Natural killer cell treated with Interleukin-12 subunit alpha and Interleukin-12 subunit beta and Interleukin-15 and Interleukin-18, amount 100 ng/mL, for 72 hours (primary cell): ENCODE measurements at regions not wholly inside any gene's neighbourhood (a gene's known extent, or its start where the extent isn't known, plus 50 kb on each side); places are given as distances from the start of the nearest gene placed in this dataset.

Source experiments
- ATAC-seq, 2 donors: fragments of 150-1000 bp; cut with Tn5 transposase in 1 of 2; sonication (Bioruptor Pico), chemical (Tn5 transposase) in 1 of 2; 2 replicates each; pipeline ENCODE4 v1.10.0; 2021
- DNase-seq: peaks from one replicate; pipeline ENCODE4 v3.0.0; 2022; ENCODE audit warnings: low spot score
- H3K27ac Mint-ChIP-seq, 2 donors: 1 replicate in 1 of 2; 2 replicates in 1 of 2; pipeline ENCODE4 v1.8.0; 2022; ENCODE audit warnings: mixed read lengths in 2 of 2, mild to moderate bottlenecking in 1 of 2, moderate library complexity in 1 of 2
- H3K27me3 Mint-ChIP-seq, 2 donors: 1 replicate in 1 of 2; 2 replicates in 1 of 2; pipeline ENCODE4 v1.8.0; 2022; ENCODE audit warnings: mixed read lengths in 2 of 2
- H3K36me3 Mint-ChIP-seq: one replicate; pipeline ENCODE4 v1.8.0; 2022; ENCODE audit warnings: mixed read lengths
- H3K4me1 Mint-ChIP-seq, 2 donors: 1 replicate in 1 of 2; 2 replicates in 1 of 2; pipeline ENCODE4 v1.8.0; 2022; ENCODE audit warnings: low read depth in 2 of 2, mixed read lengths in 2 of 2, mild to moderate bottlenecking in 1 of 2
- H3K4me3 Mint-ChIP-seq: one replicate; pipeline ENCODE4 v1.8.0; 2022; ENCODE audit warnings: mixed read lengths
- H3K9me3 Mint-ChIP-seq: 2 replicates; pipeline ENCODE4 v1.8.0; 2022; ENCODE audit warnings: mixed read lengths

- no peaks in the 10 kb centered on the region for H3K4me1 Mint-ChIP-seq
- no peak overlapping the region for H3K27ac Mint-ChIP-seq
- H3K27me3 Mint-ChIP-seq, result no peaks in the 10 kb centered on the region
Measured at GRCh38 chr2:163341426-163341825, 394.4 kb downstream of the FIGN start.

GRCh38 chr2:163338270-163338669 is 397.5 kb downstream of the FIGN start:
- Mint-ChIP-seq H3K27ac (no peak overlapping the region), H3K4me1 (no peaks in the 10 kb centered on the region), H3K4me3 (no peak overlapping the region), H3K27me3 (no peaks in the 10 kb centered on the region), H3K36me3 (no peaks in the 10 kb centered on the region), H3K9me3 (peaks cover 9% of the 10 kb centered on the region)
- DNase-seq, result no peak
- ATAC-seq, result no peak

More at GRCh38 chr2:163341426-163341825, 394.4 kb downstream of the FIGN start:
- H3K9me3 Mint-ChIP-seq, result peaks cover 6% of the 10 kb centered on the region
- no peak overlapping the region for H3K4me3 Mint-ChIP-seq
- ATAC-seq (no peak), DNase-seq (no peak)
- no peaks in the 10 kb centered on the region for H3K36me3 Mint-ChIP-seq

GRCh38 chr2:163324677-163325076 is 411.1 kb downstream of the FIGN start:
- Mint-ChIP-seq H3K4me3 (no peak overlapping the region), H3K9me3 (no peaks in the 10 kb centered on the region), H3K27ac (no peak overlapping the region), H3K36me3 (no peaks in the 10 kb centered on the region), H3K4me1 (no peaks in the 10 kb centered on the region), H3K27me3 (no peaks in the 10 kb centered on the region)
- ATAC-seq, result no peak
- DNase-seq, result no peak

- Mint-ChIP-seq H3K4me3 (no peak overlapping the region), H3K27me3 (no peaks in the 10 kb centered on the region), H3K9me3 (peaks cover 13% of the 10 kb centered on the region), H3K27ac (no peak overlapping the region), H3K4me1 (no peaks in the 10 kb centered on the region), H3K36me3 (no peaks in the 10 kb centered on the region)
- DNase-seq (no peak), ATAC-seq (no peak)
Measured at GRCh38 chr2:163319006-163319405, 416.8 kb downstream of the FIGN start.

GRCh38 chr2:163314712-163315111 is 421.1 kb downstream of the FIGN start:
- Mint-ChIP-seq H3K4me3 (no peak overlapping the region), H3K9me3 (peaks cover 16% of the 10 kb centered on the region), H3K27me3 (no peaks in the 10 kb centered on the region)

GRCh38 chr2:163312713-163313112 is 423.1 kb downstream of the FIGN start:
- H3K4me1 Mint-ChIP-seq, result no peaks in the 10 kb centered on the region
- no peaks in the 10 kb centered on the region for H3K27me3 Mint-ChIP-seq
- no peak for ATAC-seq
- DNase-seq, result no peak
- no peaks in the 10 kb centered on the region for H3K36me3 Mint-ChIP-seq
- H3K27ac Mint-ChIP-seq, result no peak overlapping the region
- no peak overlapping the region for H3K4me3 Mint-ChIP-seq
- peaks cover 10% of the 10 kb centered on the region for H3K9me3 Mint-ChIP-seq

More at GRCh38 chr2:163314712-163315111, 421.1 kb downstream of the FIGN start:
- no peak for ATAC-seq
- no peaks in the 10 kb centered on the region for H3K36me3 Mint-ChIP-seq
- H3K27ac Mint-ChIP-seq, result no peak overlapping the region
- no peak for DNase-seq
- no peaks in the 10 kb centered on the region for H3K4me1 Mint-ChIP-seq

- no peak for ATAC-seq
- H3K4me1 Mint-ChIP-seq, result no peaks in the 10 kb centered on the region
- no peak overlapping the region for H3K27ac Mint-ChIP-seq
- DNase-seq, result no peak
- peaks cover 21% of the 10 kb centered on the region for H3K9me3 Mint-ChIP-seq
- no peak overlapping the region for H3K4me3 Mint-ChIP-seq
- no peaks in the 10 kb centered on the region for H3K27me3 Mint-ChIP-seq
- H3K36me3 Mint-ChIP-seq, result no peaks in the 10 kb centered on the region
Measured at GRCh38 chr2:163306647-163307046, 429.2 kb downstream of the FIGN start.

GRCh38 chr2:163302141-163302540 is 433.7 kb downstream of the FIGN start:
- Mint-ChIP-seq H3K4me3 (no peak overlapping the region), H3K27me3 (no peaks in the 10 kb centered on the region), H3K27ac (no peak overlapping the region), H3K4me1 (no peaks in the 10 kb centered on the region), H3K9me3 (peaks cover 14% of the 10 kb centered on the region), H3K36me3 (no peaks in the 10 kb centered on the region)
- DNase-seq (no peak), ATAC-seq (no peak)

- H3K27ac Mint-ChIP-seq, result no peak overlapping the region
- ATAC-seq, result no peak
- DNase-seq, result no peak
Measured at GRCh38 chr2:163291790-163292189, 444.0 kb downstream of the FIGN start.

GRCh38 chr2:163281717-163282116 is 443.1 kb upstream of the KCNH7 start:
- H3K27me3 Mint-ChIP-seq, result no peaks in the 10 kb centered on the region
- H3K9me3 Mint-ChIP-seq, result peaks cover 5% of the 10 kb centered on the region
- DNase-seq, result no peak
- H3K36me3 Mint-ChIP-seq, result peaks cover 5% of the 10 kb centered on the region
- no peak overlapping the region for H3K4me3 Mint-ChIP-seq
- H3K27ac Mint-ChIP-seq, result no peak overlapping the region
- ATAC-seq, result no peak
- H3K4me1 Mint-ChIP-seq, result no peaks in the 10 kb centered on the region

More at GRCh38 chr2:163291790-163292189, 444.0 kb downstream of the FIGN start:
- no peaks in the 10 kb centered on the region for H3K4me1 Mint-ChIP-seq
- no peaks in the 10 kb centered on the region for H3K27me3 Mint-ChIP-seq
- peaks cover 4% of the 10 kb centered on the region for H3K36me3 Mint-ChIP-seq
- H3K9me3 Mint-ChIP-seq, result peaks cover 12% of the 10 kb centered on the region
- H3K4me3 Mint-ChIP-seq, result no peak overlapping the region

- H3K4me3 Mint-ChIP-seq, result no peak overlapping the region
- no peaks in the 10 kb centered on the region for H3K4me1 Mint-ChIP-seq
- H3K27ac Mint-ChIP-seq, result no peak overlapping the region
- ATAC-seq (no peak), DNase-seq (no peak)
- peaks cover 19% of the 10 kb centered on the region for H3K36me3 Mint-ChIP-seq
- H3K27me3 Mint-ChIP-seq, result no peaks in the 10 kb centered on the region
- H3K9me3 Mint-ChIP-seq, result peaks cover 20% of the 10 kb centered on the region
Measured at GRCh38 chr2:163269374-163270021, 430.9 kb upstream of the KCNH7 start.

- H3K27me3 Mint-ChIP-seq, result no peaks in the 10 kb centered on the region
- H3K9me3 Mint-ChIP-seq, result peaks cover 7% of the 10 kb centered on the region
- no peak overlapping the region for H3K27ac Mint-ChIP-seq
- no peaks in the 10 kb centered on the region for H3K36me3 Mint-ChIP-seq
- ATAC-seq, result no peak
- H3K4me3 Mint-ChIP-seq, result no peak overlapping the region
- no peak for DNase-seq
- no peaks in the 10 kb centered on the region for H3K4me1 Mint-ChIP-seq
Measured at GRCh38 chr2:163266772-163267171, 428.2 kb upstream of the KCNH7 start.

- no peaks in the 10 kb centered on the region for H3K4me1 Mint-ChIP-seq
- H3K4me3 Mint-ChIP-seq, result no peak overlapping the region
- ATAC-seq (no peak), DNase-seq (no peak)
- H3K36me3 Mint-ChIP-seq, result no peaks in the 10 kb centered on the region
- peaks cover 5% of the 10 kb centered on the region for H3K9me3 Mint-ChIP-seq
- H3K27me3 Mint-ChIP-seq, result no peaks in the 10 kb centered on the region
- no peak overlapping the region for H3K27ac Mint-ChIP-seq
Measured at GRCh38 chr2:163265562-163265961, 427.0 kb upstream of the KCNH7 start.

- ATAC-seq, result no peak
- Mint-ChIP-seq H3K27ac (no peak overlapping the region), H3K9me3 (peaks cover 5% of the 10 kb centered on the region), H3K27me3 (no peaks in the 10 kb centered on the region), H3K36me3 (no peaks in the 10 kb centered on the region), H3K4me3 (no peak overlapping the region), H3K4me1 (no peaks in the 10 kb centered on the region)
- no peak for DNase-seq
Measured at GRCh38 chr2:163264341-163264740, 425.8 kb upstream of the KCNH7 start.

GRCh38 chr2:163259489-163259888 is 420.9 kb upstream of the KCNH7 start:
- Mint-ChIP-seq H3K27me3 (no peaks in the 10 kb centered on the region), H3K4me1 (no peaks in the 10 kb centered on the region)

More at GRCh38 chr2:163259489-163259888, 420.9 kb upstream of the KCNH7 start:
- Mint-ChIP-seq H3K27ac (no peak overlapping the region), H3K36me3 (no peaks in the 10 kb centered on the region), H3K4me3 (no peak overlapping the region), H3K9me3 (peaks cover 19% of the 10 kb centered on the region)
- ATAC-seq (no peak), DNase-seq (no peak)
